SK-N-SH (cell line): ENCODE measurements at regions not wholly inside any gene's neighbourhood (a gene's known extent, or its start where the extent isn't known, plus 50 kb on each side); places are given as distances from the start of the nearest gene placed in this dataset.

ENCODE experiments used
- CTCF ChIA-PET: fragments of 300-600, 350-600 bp; formaldehyde crosslinking; extraction: SDS; loops from one replicate; lab custom pipeline; 2021; lab: Yijun Ruan, JAX
- POLR2A ChIA-PET: fragments of 350-600 bp; sonication (Branson Sonifier 250); formaldehyde crosslinking; extraction: SDS; loops from one replicate; lab custom pipeline; 2020; ENCODE audit warnings: antibody characterized with exemption, inconsistent platforms; lab: Yijun Ruan, JAX
- DNase-seq: peaks from one replicate; pipeline ENCODE4 v3.0.0; 2012
- H2AFZ ChIP-seq: fragments of 200-600 bp; sonication (generic); 2 replicates; pipeline ENCODE4 v1.8.1; 2016; ENCODE audit warnings: antibody characterized with exemption, mild to moderate bottlenecking, low read depth
- H3F3A ChIP-seq: fragments of 200-600 bp; sonication (generic); replicated peaks from 2 replicates; pipeline ENCODE3; 2016; ENCODE audit warnings: antibody characterized with exemption, mild to moderate bottlenecking; ENCODE audit not compliant: insufficient read depth
- H3K27ac ChIP-seq, 2 experiments: fragments of 200-500 bp in 1 of 2; fragments of 200-600 bp in 1 of 2; sonication (Bioruptor generic) in 1 of 2; sonication (generic), shearing (Covaris generic) in 1 of 2; 2 replicates each; pipeline versions ENCODE4 v1.5.1 to v1.6.1; 2014 to 2016; ENCODE audit warnings: low read depth in 2 of 2, inconsistent platforms in 1 of 2, low read length in 1 of 2, mild to moderate bottlenecking in 1 of 2, mixed read lengths in 1 of 2
- H3K27me3 ChIP-seq: fragments of 200-600 bp; sonication (generic), shearing (Covaris generic); 2 replicates; pipeline ENCODE4 v1.6.1; 2016; ENCODE audit warnings: mixed run types; ENCODE audit not compliant: insufficient read depth
- H3K36me3 ChIP-seq, 2 experiments: fragments of 200-500 bp in 1 of 2; fragments of 200-600 bp in 1 of 2; sonication (Bioruptor generic) in 1 of 2; sonication (generic) in 1 of 2; replicated peaks in 1 of 2; 2 replicates each; pipeline versions ENCODE3 to v1.5.1; 2014 to 2016; ENCODE audit warnings: low read length in 1 of 2, mild to moderate bottlenecking in 1 of 2; ENCODE audit not compliant: insufficient read depth in 2 of 2, control insufficient read depth in 1 of 2
- H3K4me1 ChIP-seq, 2 experiments: fragments of 200-500 bp in 1 of 2; fragments of 200-600 bp in 1 of 2; sonication (Bioruptor generic) in 1 of 2; sonication (generic), shearing (Covaris generic) in 1 of 2; 2 replicates each; pipeline versions ENCODE4 v1.5.1 to v1.6.1; 2014 to 2016; ENCODE audit warnings: low read depth in 1 of 2, low read length in 1 of 2, mixed run types in 1 of 2; ENCODE audit not compliant: insufficient read depth in 2 of 2, control insufficient read depth in 1 of 2
- H3K4me2 ChIP-seq: fragments of 200-600 bp; sonication (generic), shearing (Covaris generic); 2 replicates; pipeline ENCODE4 v1.6.1; 2017; ENCODE audit warnings: mixed run types
- H3K4me3 ChIP-seq, 2 experiments: fragments of 200-500 bp in 1 of 2; fragments of 200-600 bp in 1 of 2; sonication (Bioruptor generic) in 1 of 2; sonication (generic), shearing (Covaris generic) in 1 of 2; 2 replicates each; pipeline versions ENCODE4 v1.5.1 to v1.8.1; 2014 to 2016; ENCODE audit warnings: low read depth in 2 of 2, inconsistent platforms in 1 of 2, low read length in 1 of 2, mild to moderate bottlenecking in 1 of 2, mixed read lengths in 1 of 2, moderate library complexity in 1 of 2
- H3K79me2 ChIP-seq: fragments of 200-600 bp; sonication (generic); 2 replicates; pipeline ENCODE4 v1.8.1; 2017; ENCODE audit warnings: mild to moderate bottlenecking; ENCODE audit not compliant: insufficient read depth
- H3K9ac ChIP-seq: fragments of 200-600 bp; sonication (generic); 2 replicates; pipeline ENCODE4 v1.6.1; 2017; ENCODE audit warnings: mixed run types
- H3K9me2 ChIP-seq: fragments of 200-600 bp; sonication (generic); 2 replicates; pipeline ENCODE4 v1.6.1; 2017; ENCODE audit warnings: mixed run types
- H3K9me3 ChIP-seq: fragments of 200-600 bp; sonication (generic); 2 replicates; pipeline ENCODE4 v1.6.1; 2017; ENCODE audit warnings: mixed run types, mild to moderate bottlenecking, moderate library complexity
- H4K20me1 ChIP-seq: fragments of 200-600 bp; sonication (generic); 2 replicates; pipeline ENCODE4 v1.6.1; 2017; ENCODE audit warnings: mild to moderate bottlenecking, mixed run types; ENCODE audit not compliant: insufficient read depth
- CTCF ChIP-seq: fragments of 200-600 bp; sonication (generic); IDR thresholded peaks from 2 replicates; pipeline ENCODE4 v1.6.1; 2017; ENCODE audit warnings: antibody characterized with exemption, mild to moderate bottlenecking, moderate library complexity
- ELF1 ChIP-seq: IDR thresholded peaks from 2 replicates; pipeline ENCODE4 v1.4.0; 2012
- EP300 ChIP-seq, 2 experiments: IDR thresholded peaks; 2 replicates each; pipeline versions ENCODE4 v1.4.0 to v1.6.1; 2012; ENCODE audit warnings: borderline replicate concordance in 1 of 2, low read depth in 1 of 2, low read length in 1 of 2
- FOXM1 ChIP-seq: IDR thresholded peaks from 2 replicates; pipeline ENCODE4 v1.4.0; 2012; ENCODE audit warnings: low read depth, mild to moderate bottlenecking
- IRF3 ChIP-seq: fragments of 150-350 bp; IDR thresholded peaks from 2 replicates; pipeline ENCODE4 v1.6.1; 2016; ENCODE audit warnings: mild to moderate bottlenecking, low read depth, low read length
- MEF2A ChIP-seq: IDR thresholded peaks from 2 replicates; pipeline ENCODE4 v1.4.0; 2012; ENCODE audit warnings: low read depth, borderline replicate concordance
- POLR2AphosphoS5 ChIP-seq: IDR thresholded peaks from 2 replicates; pipeline ENCODE4 v1.6.1; 2012; ENCODE audit warnings: low read depth, low read length
- RAD21 ChIP-seq: IDR thresholded peaks from 2 replicates; pipeline ENCODE4 v1.6.1; 2012; ENCODE audit warnings: mild to moderate bottlenecking, low read length
- RCOR1 ChIP-seq: fragments of 150-350 bp; IDR thresholded peaks from 2 replicates; pipeline ENCODE4 v1.6.1; 2017; ENCODE audit warnings: antibody characterized with exemption, low read length
- RXRA ChIP-seq: IDR thresholded peaks from 2 replicates; pipeline ENCODE4 v1.4.0; 2012; ENCODE audit warnings: low read depth, mild to moderate bottlenecking, borderline replicate concordance
- TAF1 ChIP-seq: IDR thresholded peaks from 2 replicates; pipeline ENCODE4 v1.6.1; 2012; ENCODE audit warnings: low read depth, mild to moderate bottlenecking, low read length, moderate library complexity, borderline replicate concordance
- USF1 ChIP-seq: IDR thresholded peaks from 2 replicates; pipeline ENCODE4 v1.4.0; 2012; ENCODE audit warnings: low read depth, borderline replicate concordance
- USF2 ChIP-seq: fragments of 150-350 bp; IDR thresholded peaks from 2 replicates; pipeline ENCODE4 v1.6.1; 2017; ENCODE audit warnings: antibody characterized with exemption, low read length, low read depth, borderline replicate concordance
- WGBS: methylation state at CpG from one replicate; pipeline ENCODE4 v1.1.6; 2017; ENCODE audit warnings: low lambda C conversion rate; 5-methylcytosine and 5-hydroxymethylcytosine counted together

GRCh38 chr1:25123551-25123950, 108.8 kb downstream of the SYF2 start (continued):
- TF ChIP-seq IRF3 (no peak), USF1 (no peak), FOXM1 (no peak), RXRA (no peak), USF2 (no peak), RCOR1 (no peak), MEF2A (no peak)

- POLR2A ChIA-PET: no interaction called here
- H3K9ac ChIP-seq: no peak overlapping the region
- no peak overlapping the region for H2AFZ ChIP-seq
- CTCF ChIA-PET: interaction anchor here (0.7 kb wide), 1 partner anchor 21 kb away, joined by 3 read pairs; no protein-coding TSS in a partner anchor
- H3K27ac ChIP-seq: no peak overlapping the region
- no peaks in the 10 kb centered on the region for H3K36me3 ChIP-seq
- no peaks in the 10 kb centered on the region for H3K79me2 ChIP-seq
- no peak for DNase-seq
- no peaks in the 10 kb centered on the region for H3F3A ChIP-seq
- no peaks in the 10 kb centered on the region for H3K27me3 ChIP-seq
- H3K9me2 ChIP-seq: no peaks in the 10 kb centered on the region
- TF ChIP-seq USF2 (no peak), ELF1 (no peak), TAF1 (no peak), POLR2AphosphoS5 (no peak), RAD21 (no peak), USF1 (no peak), EP300 (IDR thresholded peaks at IDR 0.05; ENCODE audit: borderline replicate concordance in 1 of 2, low read depth in 1 of 2, low read length in 1 of 2) (no peak), CTCF (no peak)
- H4K20me1 ChIP-seq: no peaks in the 10 kb centered on the region
- 62% methylated on average over 5 of the region's 5 CpGs for WGBS
- no peak overlapping the region for H3K4me3 ChIP-seq
- no peaks in the 10 kb centered on the region for H3K9me3 ChIP-seq
- no peak overlapping the region for H3K4me2 ChIP-seq
- no peaks in the 10 kb centered on the region for H3K4me1 ChIP-seq
Observed at GRCh38 chr1:25122747-25123146, 109.6 kb downstream of the SYF2 start.
